ENCODE measurements at regions not wholly inside any gene's neighbourhood (a gene's known extent, or its start where the extent isn't known, plus 50 kb on each side); places are given as distances from the start of the nearest gene placed in this dataset.

DNA sequence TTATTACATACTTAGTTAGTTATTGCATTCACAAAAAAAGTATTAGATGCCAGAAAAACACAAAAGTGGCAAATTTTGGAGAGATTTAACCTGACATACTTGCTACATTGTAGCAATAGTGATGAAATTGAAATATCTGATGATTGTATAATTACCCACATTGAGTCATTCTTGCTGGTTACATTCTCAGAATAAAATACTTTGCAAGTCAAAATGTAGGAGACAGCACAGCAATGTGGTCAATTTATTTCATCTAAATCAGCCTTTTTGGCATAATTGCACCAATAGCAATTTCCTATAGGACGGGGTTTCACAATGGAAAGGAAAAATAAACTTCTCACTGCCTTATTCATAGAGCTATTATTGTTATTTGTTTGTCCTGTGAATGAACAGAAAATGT, 125.0 kb upstream of the ETV6 start:
- CTCF ChIA-PET = no interaction called here
- H3K36me3 ChIP-seq (replicated peaks in 1 of 2; ENCODE audit: control extremely low read depth in 1 of 2, control insufficient read depth in 1 of 2, extremely low read depth in 1 of 2, insufficient read depth in 2 of 2, low read length in 1 of 2) = no peaks in the 10 kb centered on the region
- H3K9ac ChIP-seq (ENCODE audit: low read length) = no peak overlapping the region
- no peaks in the 10 kb centered on the region for H3K79me2 ChIP-seq (ENCODE audit: control insufficient read depth, insufficient read depth, low read length)
- Mint-ChIP-seq H3K9me3 (ENCODE audit: insufficient read depth) (no peaks in the 10 kb centered on the region), H3K4me1 (no peaks in the 10 kb centered on the region), H3K27me3 (peaks cover 17% of the 10 kb centered on the region), H3K4me3 (no peak overlapping the region), H3K27ac (no peak overlapping the region)
- no peak overlapping the region for H3K27ac ChIP-seq (ENCODE audit: low read length in 2 of 2)
- WGBS (ENCODE audit: insufficient coverage) = no CpG with 5 or more reads among the region's 1 CpG
- no peak overlapping the region for H3K4me2 ChIP-seq (replicated peaks; ENCODE audit: low read depth, low read length, poor library complexity, severe bottlenecking)
- no peaks in the 10 kb centered on the region for H4K20me1 ChIP-seq (ENCODE audit: control insufficient read depth, insufficient read depth, low read length, poor library complexity, severe bottlenecking)
- POLR2A ChIA-PET = no interaction called here
- ATAC-seq (ENCODE audit: low read depth) (no peak), DNase-seq (no peak)
- intact Hi-C loops (cut with micrococcal nuclease) = no loop called here
- H3K4me1 ChIP-seq (ENCODE audit: control insufficient read depth in 2 of 2, insufficient read depth in 2 of 2, low read length in 2 of 2) = no peaks in the 10 kb centered on the region
- H3K27me3 ChIP-seq (replicated peaks in 1 of 4; ENCODE audit: control extremely low read depth in 1 of 4, control insufficient read depth in 3 of 4, insufficient read depth in 4 of 4, low read length in 3 of 4) = no peaks in the 10 kb centered on the region
- TF ChIP-seq CTCF (IDR thresholded peaks at IDR 0.05) (no peak), EZH2 (IDR thresholded peaks at IDR 0.05; ENCODE audit: borderline replicate concordance, insufficient read depth, low read depth, low read length, poor library complexity, severe bottlenecking) (no peak)
- H3K9me3 ChIP-seq (ENCODE audit: control extremely low read depth in 1 of 3, control insufficient read depth in 2 of 3, insufficient read depth in 1 of 3, low read length in 2 of 3) = no peaks in the 10 kb centered on the region
- H2AFZ ChIP-seq (ENCODE audit: insufficient read depth, low read depth, low read length, poor library complexity, severe bottlenecking) = no peak overlapping the region
- no peak overlapping the region for H3K4me3 ChIP-seq (ENCODE audit: control extremely low read depth in 1 of 5, extremely low read depth in 1 of 5, insufficient read depth in 1 of 5, low read depth in 2 of 5, low read length in 4 of 5)

GRCh38 chr12:11534064-11534463, 115.4 kb upstream of the ETV6 start:
- Histone ChIP-seq H3K27me3 (replicated peaks in 1 of 4; ENCODE audit: control extremely low read depth in 1 of 4, control insufficient read depth in 3 of 4, insufficient read depth in 4 of 4, low read length in 3 of 4) (peaks cover 0 to 14% (median 2%) of the 10 kb centered on the region in 4 experiments), H3K4me1 (ENCODE audit: control insufficient read depth in 2 of 2, insufficient read depth in 2 of 2, low read length in 2 of 2) (no peaks in the 10 kb centered on the region), H3K4me3 (ENCODE audit: control extremely low read depth in 1 of 5, extremely low read depth in 1 of 5, insufficient read depth in 1 of 5, low read depth in 2 of 5, low read length in 4 of 5) (no peak overlapping the region), H4K20me1 (ENCODE audit: control insufficient read depth, insufficient read depth, low read length, poor library complexity, severe bottlenecking) (no peaks in the 10 kb centered on the region), H3K79me2 (ENCODE audit: control insufficient read depth, insufficient read depth, low read length) (no peaks in the 10 kb centered on the region), H3K9ac (ENCODE audit: low read length) (no peak overlapping the region), H3K27ac (ENCODE audit: low read length in 2 of 2) (no peak overlapping the region), H3K36me3 (replicated peaks in 1 of 2; ENCODE audit: control extremely low read depth in 1 of 2, control insufficient read depth in 1 of 2, extremely low read depth in 1 of 2, insufficient read depth in 2 of 2, low read length in 1 of 2) (no peaks in the 10 kb centered on the region), H3K9me3 (ENCODE audit: control extremely low read depth in 1 of 3, control insufficient read depth in 2 of 3, insufficient read depth in 1 of 3, low read length in 2 of 3) (no peaks in the 10 kb centered on the region), H3K4me2 (replicated peaks; ENCODE audit: low read depth, low read length, poor library complexity, severe bottlenecking) (no peak overlapping the region), H2AFZ (ENCODE audit: insufficient read depth, low read depth, low read length, poor library complexity, severe bottlenecking) (no peak overlapping the region)
- no peaks in the 10 kb centered on the region for H3K4me1 Mint-ChIP-seq
- H3K27ac Mint-ChIP-seq = no peak overlapping the region
- ChIA-PET POLR2A (no interaction called here), CTCF (no interaction called here)
- H3K4me3 Mint-ChIP-seq = no peak overlapping the region
- DNase-seq (no peak), ATAC-seq (ENCODE audit: low read depth) (no peak)
- intact Hi-C loops (cut with micrococcal nuclease) = no loop called here
- TF ChIP-seq EZH2 (IDR thresholded peaks at IDR 0.05; ENCODE audit: borderline replicate concordance, insufficient read depth, low read depth, low read length, poor library complexity, severe bottlenecking) (no peak), CTCF (IDR thresholded peaks at IDR 0.05) (no peak)
- no peaks in the 10 kb centered on the region for H3K9me3 Mint-ChIP-seq (ENCODE audit: insufficient read depth)
- H3K27me3 Mint-ChIP-seq = peaks cover 32% of the 10 kb centered on the region
